ENCODE measurements at regions not wholly inside any gene's neighbourhood (a gene's known extent, or its start where the extent isn't known, plus 50 kb on each side); places are given as distances from the start of the nearest gene placed in this dataset.
"Not testable (repeated sequence)": the region's sequence is repeated elsewhere in the genome, so short reads cannot be mapped to it uniquely, and the experiment has no call there.

DNA sequence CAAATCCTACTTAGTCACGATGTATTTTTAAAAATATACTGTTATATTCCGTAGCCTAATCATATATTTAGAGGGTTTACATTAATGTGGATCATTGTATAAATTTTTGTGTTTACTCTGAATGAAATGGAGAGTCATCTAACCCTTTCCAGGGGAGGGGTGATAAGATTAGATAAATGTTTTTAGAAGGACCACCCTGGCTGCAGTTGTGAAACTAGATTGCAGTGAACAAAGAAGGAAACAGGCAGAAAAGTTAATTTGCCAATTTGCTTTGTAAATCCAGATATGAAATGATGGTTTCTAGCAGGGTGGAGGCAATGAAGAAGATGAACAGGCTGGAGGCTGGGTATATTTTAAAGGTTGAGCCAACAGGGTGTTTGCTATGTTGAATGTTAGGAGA is 477.7 kb upstream of the ZMIZ1 start:
- DNase-seq (ENCODE audit: low read depth in 4 of 4, low spot score in 2 of 4) = no peak

DNA sequence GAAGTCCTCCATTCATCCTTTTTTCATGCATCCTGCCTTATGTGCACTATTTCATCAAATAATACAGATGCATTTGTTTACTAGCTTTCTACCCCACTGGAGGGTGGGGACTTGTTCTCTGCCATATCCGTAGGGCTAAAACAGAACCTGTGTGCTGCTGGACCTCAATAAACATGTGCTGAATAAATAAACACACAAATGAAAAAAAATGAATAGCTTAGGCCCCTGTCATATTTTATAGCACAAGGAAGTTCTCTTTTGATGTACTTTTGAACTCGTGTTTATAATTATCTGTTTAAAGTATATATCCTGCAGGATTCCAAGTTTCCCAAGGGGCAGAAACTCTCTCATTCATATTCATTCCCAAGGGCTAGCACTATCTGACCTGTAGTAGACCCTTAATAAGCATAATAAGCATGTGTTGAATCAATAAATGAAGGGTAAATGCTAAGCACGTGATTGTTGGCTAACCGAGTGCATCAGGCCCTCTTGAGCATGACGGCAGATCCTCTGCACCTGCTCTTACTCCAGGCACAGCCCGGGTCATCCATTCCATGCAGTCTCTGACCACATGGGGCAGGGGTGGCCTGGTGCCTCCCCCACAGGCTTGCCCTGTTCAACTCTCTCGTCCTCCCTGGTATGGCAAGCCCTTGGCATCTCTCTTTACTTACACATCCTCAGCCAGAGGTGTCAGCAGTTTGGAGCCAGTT is 474.1 kb upstream of the ZMIZ1 start:
- DNase-seq (ENCODE audit: low read depth in 4 of 4, low spot score in 2 of 4) = no peak

DNA sequence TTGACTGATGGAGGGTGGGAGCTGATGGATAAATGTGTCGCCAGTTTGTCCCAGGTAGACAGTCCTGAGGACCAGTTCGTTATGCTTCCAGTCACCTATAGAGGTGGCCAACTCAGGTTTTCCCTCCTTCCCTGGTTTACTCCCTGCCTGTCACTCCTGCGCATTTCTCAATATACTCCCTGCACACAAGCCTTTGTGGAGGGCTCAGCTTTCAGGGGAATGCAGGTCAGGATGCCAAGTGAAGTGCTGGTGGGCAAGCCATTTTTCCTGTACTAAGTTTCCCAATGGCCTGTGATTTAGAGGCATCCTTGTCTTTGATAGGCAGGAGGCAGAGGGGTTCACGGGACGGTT is 473.5 kb upstream of the ZMIZ1 start:
- DNase-seq (ENCODE audit: low read depth in 4 of 4, low spot score in 2 of 4) = no peak

DNA sequence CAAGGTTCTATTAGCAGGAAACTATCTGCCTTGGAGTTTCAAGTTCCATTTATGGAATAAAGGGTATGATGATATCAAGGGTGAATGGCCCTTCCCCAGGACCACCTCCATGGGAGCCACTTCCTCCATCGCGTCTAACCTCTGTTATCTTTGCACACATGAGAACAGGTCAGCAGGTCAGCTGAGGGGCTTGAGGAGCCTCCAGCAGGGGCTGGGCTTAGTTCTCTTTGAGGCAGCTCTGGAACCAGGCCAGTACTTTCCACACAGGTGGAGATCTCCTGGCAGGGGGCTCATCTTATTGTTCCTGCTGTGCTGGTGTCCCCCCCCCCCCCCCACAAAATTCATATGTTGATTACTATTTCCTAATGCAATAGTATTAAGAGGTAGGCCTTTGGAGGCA is 472.2 kb upstream of the ZMIZ1 start:
- no peak for DNase-seq (ENCODE audit: low read depth in 4 of 4, low spot score in 2 of 4)

DNA sequence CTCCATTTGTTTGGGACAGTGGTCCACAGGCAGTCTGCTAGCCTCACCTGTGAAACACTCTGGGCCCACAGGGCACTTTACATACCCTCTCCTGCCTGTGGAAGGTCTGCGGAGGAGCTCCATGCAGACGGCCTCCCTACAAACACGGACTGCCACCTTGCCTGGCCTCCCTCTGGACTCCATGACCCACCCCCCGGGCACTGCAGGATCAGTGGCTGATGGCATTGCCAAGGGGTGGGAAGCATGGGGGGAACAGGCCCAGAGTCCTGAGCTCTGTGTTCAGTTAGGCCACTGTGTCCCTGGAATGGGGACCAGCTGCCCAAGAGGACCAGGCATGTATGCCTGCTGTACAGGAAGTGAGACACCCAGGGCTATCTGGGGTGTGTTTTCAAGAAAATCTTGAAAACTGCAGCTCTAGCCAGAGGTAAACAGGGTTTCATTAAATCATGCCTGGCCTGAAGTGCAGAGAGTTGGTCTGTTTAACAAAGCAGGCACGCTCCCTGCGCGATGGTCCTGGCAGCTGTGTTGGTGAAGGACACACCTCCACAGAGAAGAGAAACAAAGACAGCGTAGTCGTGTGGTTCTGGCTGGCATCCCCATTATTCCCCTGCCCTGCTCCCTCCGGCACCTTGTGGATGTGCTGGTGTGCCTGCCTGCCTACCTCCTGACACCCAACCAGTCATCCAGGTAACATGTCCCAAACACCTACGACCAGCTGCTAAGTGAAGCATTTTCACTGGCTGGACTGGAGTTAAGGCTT is 470.8 kb upstream of the ZMIZ1 start:
- no peak for DNase-seq (ENCODE audit: low read depth in 4 of 4, low spot score in 2 of 4)

DNA sequence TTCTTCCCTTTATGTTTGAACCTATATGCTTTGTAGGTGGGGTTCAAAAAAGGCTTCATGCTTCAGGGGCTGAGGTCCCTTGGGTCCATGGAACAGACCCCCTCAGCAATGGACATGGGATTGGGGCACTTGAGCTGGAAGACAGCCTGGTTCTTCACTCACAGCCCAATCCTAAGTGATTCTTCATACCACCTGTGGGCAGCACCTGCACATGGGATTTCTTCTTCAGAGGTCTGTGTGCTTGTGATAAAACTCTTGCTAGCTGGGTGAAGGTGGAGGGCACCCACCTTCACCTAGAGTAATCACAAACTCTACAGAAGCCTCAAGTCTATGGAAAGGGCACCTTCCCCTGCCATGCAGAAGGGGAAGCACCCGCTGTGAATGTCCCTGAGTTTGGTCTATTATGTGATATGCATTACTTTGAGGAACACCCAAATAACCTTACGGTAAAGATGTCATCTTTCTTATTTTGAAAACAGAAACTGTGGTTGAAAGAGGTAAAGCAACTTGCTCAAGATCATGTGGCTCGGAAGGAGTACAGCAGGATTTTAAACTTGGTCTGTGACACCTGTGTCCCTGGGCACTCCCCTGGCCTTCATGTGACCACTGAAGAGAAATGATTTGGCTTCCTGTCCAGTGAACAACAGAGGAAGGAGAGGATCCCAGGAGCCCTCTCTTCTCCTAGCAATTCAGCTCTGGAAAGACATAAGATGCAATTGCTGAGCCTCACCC is 469.5 kb upstream of the ZMIZ1 start:
- no peak for DNase-seq (ENCODE audit: low read depth in 4 of 4, low spot score in 2 of 4)

DNA sequence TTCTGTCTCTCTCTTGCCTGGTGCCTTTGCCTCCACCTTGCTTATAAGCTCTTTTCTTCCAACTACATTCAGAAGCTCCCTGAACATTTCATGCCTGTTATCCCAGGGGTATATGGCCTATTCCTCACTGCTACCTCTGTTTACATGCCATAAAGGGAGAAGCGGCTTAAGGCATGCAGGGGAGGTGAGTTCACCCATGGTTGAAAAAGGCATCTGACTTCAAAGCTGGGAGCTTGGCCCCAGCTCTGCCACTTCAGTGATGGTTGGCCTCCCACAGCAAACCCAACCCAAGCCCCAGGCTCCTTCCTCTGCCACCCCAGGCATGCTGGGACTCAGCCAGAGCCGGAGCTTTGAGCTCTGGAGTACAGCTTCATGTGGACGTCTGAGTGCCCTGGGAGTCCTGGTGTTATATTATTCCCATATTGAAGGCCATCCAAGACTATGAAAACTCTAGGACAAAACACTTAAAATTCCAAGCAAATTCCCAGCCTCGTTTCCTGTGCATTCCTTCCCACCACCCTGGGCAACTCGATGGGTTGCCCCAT is 468.6 kb upstream of the ZMIZ1 start:
- DNase-seq (ENCODE audit: low read depth in 4 of 4, low spot score in 2 of 4) = no peak

DNA sequence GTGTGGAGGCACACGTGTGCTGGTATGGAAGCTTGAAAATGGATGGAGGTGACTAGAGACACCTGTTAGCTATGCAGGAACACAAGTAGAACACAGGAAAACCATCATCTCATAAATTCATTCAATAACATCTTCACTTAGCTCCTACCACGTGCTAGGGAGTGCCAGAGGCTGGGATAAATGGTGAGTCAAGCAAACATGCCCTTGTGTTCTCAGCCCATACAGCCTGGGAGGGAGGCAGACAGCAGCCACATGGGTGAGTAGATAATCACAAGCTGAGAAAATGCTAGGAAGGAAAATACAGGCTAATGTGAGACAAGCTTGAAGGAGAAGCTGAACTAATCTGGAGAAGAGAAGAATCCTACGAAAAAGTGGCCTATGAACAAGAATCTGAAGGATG is 468.0 kb upstream of the ZMIZ1 start:
- no peak for DNase-seq (ENCODE audit: low read depth in 4 of 4, low spot score in 2 of 4)

DNA sequence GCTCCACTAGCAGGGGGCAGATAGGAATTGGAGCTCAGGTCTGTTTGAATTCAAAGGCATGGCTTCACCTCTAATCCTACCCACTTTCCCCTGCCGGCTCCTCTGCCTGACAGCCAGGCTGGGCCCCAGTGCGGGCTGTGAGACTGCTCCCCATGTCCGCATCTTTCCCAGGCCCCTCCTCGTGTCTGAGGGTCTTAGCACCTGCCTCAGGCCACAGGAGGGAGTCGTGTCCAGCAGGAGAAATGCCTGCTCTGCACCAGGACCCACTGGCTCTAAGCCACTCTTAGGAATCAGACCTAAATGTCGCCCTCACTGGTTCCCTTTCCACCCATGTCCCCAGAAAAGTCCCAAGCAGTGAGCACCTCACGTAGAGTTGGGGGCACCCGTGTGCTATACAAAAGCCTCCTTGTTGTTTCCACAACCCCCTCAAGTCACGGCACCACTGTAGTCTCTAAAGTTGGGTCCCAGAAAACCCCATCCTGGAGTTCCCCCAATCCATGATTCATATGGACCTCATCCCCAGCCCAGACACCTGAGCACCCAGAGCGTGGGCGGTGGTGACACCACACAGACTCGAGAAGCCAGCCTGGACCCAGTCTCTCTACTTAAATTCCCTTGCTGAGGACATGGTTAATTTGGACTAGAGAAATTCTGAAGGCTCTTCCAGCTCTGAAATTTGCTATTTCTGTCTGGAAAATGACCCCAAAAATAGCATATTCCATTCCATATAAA is 466.4 kb upstream of the ZMIZ1 start:
- no peak for DNase-seq (ENCODE audit: low read depth in 4 of 4, low spot score in 2 of 4)

DNA sequence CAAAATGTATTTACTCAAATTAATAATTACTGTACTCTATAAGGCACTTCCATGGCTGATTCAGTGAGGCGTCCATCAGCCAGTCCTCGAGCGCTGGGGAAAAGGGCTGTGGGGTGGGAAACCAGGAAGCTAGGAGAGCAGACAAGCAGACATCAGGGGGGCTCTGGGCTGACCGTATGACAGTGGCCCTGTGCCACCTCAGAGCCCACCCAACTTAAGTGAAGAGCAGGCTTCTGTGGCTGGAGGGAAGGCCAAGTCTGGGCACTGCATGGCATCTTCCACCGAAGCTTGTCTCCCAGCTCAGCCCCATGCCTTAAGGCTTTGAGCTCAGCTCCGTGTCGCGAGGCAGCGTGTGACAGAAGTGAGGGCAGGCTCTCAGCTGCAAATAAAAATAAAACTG is 464.5 kb upstream of the ZMIZ1 start:
- DNase-seq (ENCODE audit: low read depth in 4 of 4, low spot score in 2 of 4) = no peak

DNA sequence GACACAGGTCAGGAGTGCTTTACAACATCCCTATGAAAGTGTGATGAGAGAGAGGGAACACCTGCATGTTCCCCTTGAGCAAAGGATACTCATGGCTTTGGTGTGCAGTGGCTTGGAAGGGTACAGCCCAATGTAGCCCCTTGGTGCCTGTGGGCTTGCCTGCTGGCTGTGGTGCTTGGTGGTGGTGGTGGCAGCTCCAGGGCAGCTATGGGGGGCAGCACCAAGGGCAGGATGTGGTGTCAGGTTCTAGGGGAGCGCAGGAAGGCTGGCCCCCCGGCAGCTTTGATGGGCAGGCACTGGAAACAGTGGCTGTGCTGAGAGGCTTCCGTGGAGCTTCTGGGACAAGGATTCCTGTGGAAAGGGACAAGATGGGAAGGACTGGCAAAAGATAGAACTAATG is 464.0 kb upstream of the ZMIZ1 start:
- DNase-seq (ENCODE audit: low read depth in 4 of 4, low spot score in 2 of 4) = no peak

DNA sequence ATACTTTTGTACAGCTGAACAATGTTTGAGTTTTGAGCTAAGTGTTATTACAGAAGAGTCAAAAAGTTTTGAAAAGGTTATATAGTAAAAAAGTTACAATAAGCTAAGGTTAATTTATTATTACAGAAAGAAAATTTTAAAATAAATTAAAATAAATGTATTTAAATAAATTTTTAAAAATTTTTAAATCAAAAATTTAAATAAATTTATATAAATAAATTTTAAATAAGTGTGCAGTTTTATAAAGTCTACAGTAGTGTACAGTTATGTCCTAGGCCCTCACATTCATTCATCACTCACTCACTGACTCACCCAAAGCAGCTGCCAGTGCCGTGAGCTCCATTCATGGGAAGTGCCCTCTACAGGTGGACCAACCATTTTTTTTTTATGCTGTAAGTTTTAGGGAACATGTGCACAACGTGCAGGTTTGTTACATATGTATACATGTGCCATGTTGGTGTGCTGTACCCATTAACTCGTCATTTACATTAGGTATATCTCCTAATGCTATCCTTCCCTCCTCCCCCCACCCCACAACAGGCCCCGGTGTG is 462.9 kb upstream of the ZMIZ1 start:
- no peak for DNase-seq (ENCODE audit: low read depth in 4 of 4, low spot score in 2 of 4)

DNA sequence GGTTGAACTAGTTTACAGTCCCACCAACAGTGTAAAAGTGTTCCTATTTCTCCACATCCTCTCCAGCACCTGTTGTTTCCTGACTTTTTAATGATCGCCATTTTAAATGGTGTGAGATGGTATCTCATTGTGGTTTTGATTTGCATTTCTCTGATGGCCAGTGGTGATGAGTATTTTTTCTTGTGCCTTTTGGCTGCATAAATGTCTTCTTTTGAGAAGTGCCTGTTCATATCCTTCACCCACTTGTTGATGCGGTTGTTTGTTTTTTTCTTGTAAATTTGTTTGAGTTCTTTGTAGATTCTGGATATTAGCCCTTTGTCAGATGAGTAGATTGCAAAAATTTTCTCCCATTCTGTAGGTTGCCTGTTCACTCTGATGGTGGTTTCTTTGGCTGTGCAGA is 462.0 kb upstream of the ZMIZ1 start:
- not testable (repeated sequence) for DNase-seq (ENCODE audit: low read depth in 4 of 4, low spot score in 2 of 4)

DNA sequence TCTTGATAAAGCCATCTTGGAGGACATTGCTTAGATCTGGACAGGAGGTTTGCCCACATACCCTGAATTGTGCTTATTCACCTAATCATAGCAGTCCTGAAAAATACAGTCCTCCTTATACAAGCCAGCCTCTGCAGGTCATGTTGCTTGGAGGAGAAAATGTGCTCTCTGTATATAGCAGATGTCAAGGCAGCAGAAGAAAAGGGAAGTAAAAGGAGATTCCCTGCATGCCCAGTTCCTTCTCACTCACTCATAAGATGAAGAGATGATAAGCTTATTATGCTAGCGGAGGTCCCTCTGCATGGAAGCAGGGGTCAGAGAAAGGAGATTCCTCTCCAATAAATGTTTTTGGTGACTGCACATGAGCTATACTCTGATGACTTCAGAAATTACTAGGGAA is 458.8 kb upstream of the ZMIZ1 start:
- no peak for DNase-seq (ENCODE audit: low read depth in 4 of 4, low spot score in 2 of 4)

DNA sequence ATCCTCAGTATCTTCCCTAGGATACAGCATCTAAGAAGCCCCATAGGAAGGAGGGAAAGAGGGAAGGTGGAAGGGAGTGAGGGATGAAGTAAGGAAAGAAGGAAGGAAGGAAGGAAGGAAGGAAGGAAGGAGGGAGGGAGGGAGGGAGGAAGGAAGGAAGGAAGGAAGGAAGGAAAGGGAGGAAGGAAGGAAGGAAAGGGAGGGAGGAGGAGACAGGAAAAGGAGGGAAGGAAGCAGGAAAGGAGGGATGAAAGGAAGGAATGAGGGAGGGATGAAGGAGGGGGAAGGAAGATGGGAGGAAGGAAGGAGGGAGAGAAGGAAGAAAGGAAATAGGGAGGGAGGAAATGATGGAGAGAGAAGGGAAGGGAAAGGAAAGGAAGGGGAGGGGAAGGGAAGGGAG is 455.6 kb upstream of the ZMIZ1 start:
- no peak for DNase-seq (ENCODE audit: low read depth in 4 of 4, low spot score in 2 of 4)

DNA sequence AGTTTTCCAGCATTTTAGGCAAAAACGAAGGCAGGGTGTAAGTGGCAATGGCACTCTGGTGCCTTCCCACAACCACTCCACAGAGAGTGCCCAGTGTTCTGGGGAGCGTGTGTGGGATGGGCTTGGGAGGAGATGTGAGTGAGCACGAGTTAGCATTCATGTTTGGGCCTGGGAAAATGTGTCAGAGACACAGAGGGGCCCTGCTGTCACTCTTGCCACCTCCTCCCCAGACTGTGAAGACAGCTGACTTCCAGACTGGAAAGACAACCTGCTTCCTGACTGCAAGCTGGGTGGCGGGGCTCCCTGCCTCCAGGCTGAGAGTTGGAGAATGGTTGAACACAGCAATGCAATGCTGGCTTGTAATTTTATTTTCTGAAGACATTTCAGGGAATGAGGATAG is 454.5 kb upstream of the ZMIZ1 start:
- DNase-seq (ENCODE audit: low read depth in 4 of 4, low spot score in 2 of 4) = no peak

DNA sequence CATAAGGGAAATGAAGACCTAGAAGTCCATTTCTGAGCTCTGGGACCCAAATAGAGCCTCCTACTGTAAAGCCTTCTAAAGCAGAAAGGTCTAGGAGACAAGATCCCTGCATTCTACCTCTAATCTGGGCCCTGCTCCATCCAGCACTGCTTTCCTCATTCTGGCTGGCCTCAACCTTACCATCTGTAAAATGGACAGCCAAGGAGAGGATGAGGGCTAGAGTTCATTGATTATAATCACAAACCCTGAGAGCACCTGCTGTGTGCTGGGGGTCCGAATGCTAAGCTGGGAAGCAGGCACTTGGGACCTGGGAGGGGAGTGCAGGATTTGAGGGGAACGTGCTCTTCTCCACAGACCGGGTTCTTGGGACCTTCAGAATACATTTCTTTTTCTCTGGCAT is 454.0 kb upstream of the ZMIZ1 start:
- no peak for DNase-seq (ENCODE audit: low read depth in 4 of 4, low spot score in 2 of 4)

DNA sequence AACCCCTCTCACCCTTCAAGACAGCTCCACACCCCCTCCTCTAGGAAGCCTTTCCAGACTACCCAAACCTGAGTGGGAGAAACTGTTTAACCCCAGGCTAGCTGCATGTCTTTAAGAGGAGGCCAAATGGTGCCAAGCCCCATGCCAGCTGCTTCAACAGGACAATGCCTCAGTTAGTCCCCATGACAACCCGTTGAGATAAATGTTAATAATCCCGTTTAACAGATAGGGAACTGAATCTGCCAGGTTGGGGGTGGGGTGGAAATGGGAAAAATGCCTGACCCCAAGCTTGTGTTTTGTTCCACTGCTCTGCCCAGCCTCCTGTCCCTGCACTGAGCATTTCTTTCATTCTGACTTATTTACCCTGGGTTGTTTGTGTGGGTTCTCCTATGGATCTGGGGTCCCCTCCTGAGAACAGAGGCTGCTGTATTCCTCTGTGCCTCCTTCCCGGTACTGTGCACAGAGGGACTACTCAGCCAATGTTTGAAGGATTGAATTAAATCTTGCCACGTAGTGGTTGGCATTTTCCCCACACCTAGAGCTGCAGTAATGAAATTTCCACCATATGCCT is 452.6 kb upstream of the ZMIZ1 start:
- no peak for DNase-seq (ENCODE audit: low read depth in 4 of 4, low spot score in 2 of 4)

DNA sequence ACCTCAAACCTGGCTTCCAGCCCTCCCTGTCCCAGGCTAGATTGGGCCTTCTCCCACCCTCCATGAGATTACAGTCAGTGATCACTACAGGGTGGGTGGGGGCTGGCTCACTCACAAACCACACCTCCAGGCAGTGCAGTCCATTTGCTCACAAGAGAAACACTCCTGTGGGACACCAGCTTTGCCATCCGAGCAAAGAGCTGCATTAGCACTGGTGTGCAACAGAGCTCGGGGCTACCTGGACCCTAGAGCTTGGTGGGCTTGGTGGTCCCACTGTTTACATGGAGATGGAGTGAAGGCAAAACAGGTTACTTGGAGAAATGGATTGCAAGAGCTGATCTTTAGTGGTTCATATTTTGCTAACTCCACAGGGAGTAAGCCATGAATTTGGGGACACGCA is 451.7 kb upstream of the ZMIZ1 start:
- DNase-seq (ENCODE audit: low read depth in 4 of 4, low spot score in 2 of 4) = no peak

DNA sequence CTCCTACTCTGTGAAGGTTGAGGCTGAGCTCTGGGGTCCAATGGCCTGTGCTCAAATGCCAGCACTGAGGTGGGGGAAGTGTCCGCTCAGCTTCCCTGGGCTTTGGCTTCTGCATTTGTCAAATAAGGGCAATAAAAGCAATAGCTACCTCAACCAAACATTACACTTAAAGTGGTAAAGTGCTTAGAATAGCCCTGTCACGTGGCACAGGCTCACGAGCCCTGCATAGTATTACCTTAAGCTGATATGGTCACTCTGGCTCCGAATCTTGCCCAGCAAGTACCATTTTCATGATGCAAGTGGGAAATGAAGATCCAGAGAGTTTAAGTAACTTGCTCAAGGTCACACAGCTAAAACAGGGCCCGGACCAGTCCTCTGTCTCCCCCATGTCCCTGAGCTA is 451.1 kb upstream of the ZMIZ1 start:
- no peak for DNase-seq (ENCODE audit: low read depth in 4 of 4, low spot score in 2 of 4)
